HG03060 (cell line): ENCODE measurements at regions not wholly inside any gene's neighbourhood (a gene's known extent, or its start where the extent isn't known, plus 50 kb on each side); places are given as distances from the start of the nearest gene placed in this dataset.
A peak's percentile ranks its signal among the peaks of the same experiment; 100 is the strongest.
"Not testable (repeated sequence)": the region's sequence is repeated elsewhere in the genome, so short reads cannot be mapped to it uniquely, and the experiment has no call there.

Experiments
- ATAC-seq: cut with Tn5 transposase; IDR thresholded peaks from one replicate; pipeline ENCODE4 v1.9.1; 2021; ENCODE audit warnings: low read depth, moderate number of reproducible peaks; ENCODE audit not compliant: unreplicated experiment

GRCh38 chr2:145524303-145524702, 1004.4 kb upstream of the ZEB2 start:
- ATAC-seq: no peak

GRCh38 chr2:145519254-145519653, 999.3 kb upstream of the ZEB2 start:
- ATAC-seq: not testable (repeated sequence)

- no peak for ATAC-seq
These were observed 992.0 kb upstream of the ZEB2 start for GRCh38 chr2:145511946-145512345.

- ATAC-seq: no peak
These were observed 983.6 kb upstream of the ZEB2 start for GRCh38 chr2:145503511-145503910.

GRCh38 chr2:145501920-145502319, 982.0 kb upstream of the ZEB2 start:
- ATAC-seq: no peak

GRCh38 chr2:145495590-145495989, 975.7 kb upstream of the ZEB2 start:
- ATAC-seq: no peak

- no peak for ATAC-seq
These were observed 974.5 kb upstream of the ZEB2 start for GRCh38 chr2:145494441-145494840.

GRCh38 chr2:145488571-145488970, 968.7 kb upstream of the ZEB2 start:
- ATAC-seq: no peak

GRCh38 chr2:145484448-145485097, 964.7 kb upstream of the ZEB2 start:
- ATAC-seq: peak; percentile 45

- ATAC-seq: no peak
These were observed 963.9 kb upstream of the ZEB2 start for GRCh38 chr2:145483854-145484253.

GRCh38 chr2:145481334-145481922, 961.5 kb upstream of the ZEB2 start:
- no peak for ATAC-seq

GRCh38 chr2:145464866-145465265, 944.9 kb upstream of the ZEB2 start:
- ATAC-seq: no peak

- ATAC-seq: no peak
These were observed 940.2 kb upstream of the ZEB2 start for GRCh38 chr2:145460112-145460511.

- no peak for ATAC-seq
These were observed 911.4 kb upstream of the ZEB2 start for GRCh38 chr2:145431181-145431951.

- ATAC-seq: no peak
These were observed 903.9 kb upstream of the ZEB2 start for GRCh38 chr2:145423809-145424208.

GRCh38 chr2:145422576-145422975, 902.7 kb upstream of the ZEB2 start:
- ATAC-seq: no peak

GRCh38 chr2:145421841-145422240, 901.9 kb upstream of the ZEB2 start:
- ATAC-seq: no peak

GRCh38 chr2:145416640-145417039, 896.7 kb upstream of the ZEB2 start:
- no peak for ATAC-seq

- no peak for ATAC-seq
These were observed 895.2 kb upstream of the ZEB2 start for GRCh38 chr2:145415151-145415550.

GRCh38 chr2:145413261-145414030, 893.5 kb upstream of the ZEB2 start:
- ATAC-seq: no peak

GRCh38 chr2:145412155-145412554, 892.2 kb upstream of the ZEB2 start:
- peak; percentile 26 for ATAC-seq
